Fibroblast of skin of abdomen (primary cell): ENCODE measurements at regions not wholly inside any gene's neighbourhood (a gene's known extent, or its start where the extent isn't known, plus 50 kb on each side); places are given as distances from the start of the nearest gene placed in this dataset.

Experiments
- DNase-seq: peaks from one replicate; pipeline ENCODE4 v3.0.0-alpha.2; 2013

GRCh38 chr17:37828651-37829124, 83.8 kb upstream of the HNF1B start:
- no peak for DNase-seq

GRCh38 chr17:37827905-37828650, 83.2 kb upstream of the HNF1B start:
- DNase-seq = no peak

DNA sequence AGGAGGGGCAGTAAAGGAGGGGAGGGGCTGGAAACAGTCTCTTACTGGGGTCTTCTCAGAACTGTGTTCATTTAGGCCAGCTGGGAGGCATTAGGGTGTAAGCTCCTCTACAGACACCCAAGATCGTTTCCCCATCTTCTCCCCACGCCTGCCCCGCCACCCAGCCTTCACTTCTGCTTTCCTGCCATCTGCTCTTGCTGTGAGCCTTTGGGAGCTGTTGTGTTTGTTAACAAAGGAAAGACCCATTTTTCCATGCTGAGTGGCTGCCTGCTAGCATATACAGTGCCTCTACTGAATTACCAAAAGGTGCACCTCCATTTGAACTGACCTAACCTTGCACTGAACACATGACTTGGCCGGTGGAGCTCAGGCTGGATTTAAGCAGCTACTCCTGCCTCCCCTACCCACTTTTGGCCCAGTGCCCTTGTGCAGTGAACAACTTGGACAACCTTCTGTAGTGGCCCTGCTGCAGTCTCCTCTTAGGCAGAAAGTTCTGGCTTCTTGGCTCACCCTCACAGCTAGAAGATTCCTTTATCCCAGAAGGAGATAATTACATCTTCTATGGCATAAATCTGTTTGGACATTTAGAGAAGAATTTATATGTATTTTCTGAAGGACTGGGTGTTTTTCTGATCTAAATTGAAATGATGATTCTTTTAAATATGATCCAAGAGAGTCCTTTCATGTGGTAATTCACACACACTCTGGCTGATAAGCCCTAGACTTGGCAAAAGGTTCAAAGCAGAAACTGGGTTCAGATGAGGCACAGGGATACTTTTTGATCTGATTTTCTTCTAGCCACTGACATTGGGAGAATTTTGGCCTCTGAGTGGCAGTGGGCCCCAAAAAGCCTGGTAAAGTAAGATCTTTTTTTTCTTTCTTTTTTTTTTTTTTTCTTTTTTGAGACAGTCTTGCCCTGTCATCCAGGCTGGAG, 81.9 kb upstream of the HNF1B start:
- DNase-seq = no peak

DNA sequence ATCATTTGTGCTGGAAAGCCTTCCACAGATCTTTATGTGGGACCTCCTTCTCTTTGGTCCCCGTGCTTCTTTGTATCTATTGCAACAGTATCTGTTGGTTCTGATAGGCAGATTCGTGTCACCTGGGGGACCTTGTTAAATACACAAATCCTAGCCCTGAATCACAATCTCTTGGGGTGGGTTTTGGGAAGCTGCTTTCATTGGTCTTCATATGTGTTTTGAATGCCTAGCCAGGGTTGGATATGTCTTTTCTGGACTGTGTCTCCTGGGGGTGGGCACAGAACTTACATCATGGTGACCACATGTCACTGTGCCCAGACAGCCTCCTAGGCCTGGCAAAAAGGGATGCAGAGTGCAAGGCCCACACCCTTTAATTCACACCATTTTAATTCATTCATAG, 81.0 kb upstream of the HNF1B start:
- no peak for DNase-seq

DNA sequence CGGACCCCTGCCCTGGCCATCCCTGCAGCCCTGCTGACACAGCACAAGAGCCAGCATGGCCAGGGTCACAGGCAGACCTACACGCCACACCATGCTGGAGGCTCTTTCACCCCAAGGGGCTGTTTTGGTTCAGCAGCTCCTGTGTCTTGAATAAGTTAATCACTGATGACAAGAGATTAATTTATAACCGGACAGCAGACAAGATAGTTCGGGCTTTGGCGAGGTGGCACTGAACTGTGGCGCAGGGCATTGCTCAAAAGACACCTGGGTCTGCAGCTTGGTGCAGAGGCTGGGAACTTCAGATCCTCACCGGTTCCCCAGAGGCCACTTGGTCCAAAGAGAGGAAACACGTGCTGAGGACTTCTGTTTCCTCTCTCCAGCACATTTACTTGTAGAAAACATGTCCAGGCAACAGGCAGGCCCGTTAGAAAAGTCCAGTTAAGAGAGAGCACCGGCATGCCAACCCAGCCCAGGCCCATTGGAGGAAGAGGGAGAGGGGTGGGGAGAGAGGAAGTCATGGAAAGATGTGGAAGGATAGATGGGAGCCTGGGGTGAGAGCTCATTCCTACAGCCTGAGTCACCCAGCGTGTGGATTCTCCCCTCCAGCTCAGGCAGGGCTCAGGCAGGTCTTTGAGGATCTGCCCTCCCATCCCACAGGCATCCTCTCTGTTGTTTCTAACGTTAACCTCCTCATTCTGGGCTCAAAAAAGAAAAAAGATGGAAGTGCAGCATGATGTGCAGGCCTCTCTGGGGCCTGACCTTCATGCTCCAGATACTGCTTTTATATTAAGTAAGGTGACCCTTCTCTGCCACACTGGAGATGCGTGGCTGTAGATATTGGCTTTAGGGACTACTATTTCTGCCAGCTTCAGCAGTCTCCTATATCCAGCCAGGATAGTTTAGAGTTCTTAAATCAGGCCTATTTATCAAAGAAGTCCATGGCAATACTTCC, 80.0 kb upstream of the HNF1B start:
- DNase-seq = peak; percentile 91

- no peak for DNase-seq
These were observed 79.1 kb upstream of the HNF1B start for GRCh38 chr17:37823996-37824395.

- DNase-seq = peak; percentile 17
These were observed 76.3 kb upstream of the HNF1B start for GRCh38 chr17:37820995-37821713.

DNA sequence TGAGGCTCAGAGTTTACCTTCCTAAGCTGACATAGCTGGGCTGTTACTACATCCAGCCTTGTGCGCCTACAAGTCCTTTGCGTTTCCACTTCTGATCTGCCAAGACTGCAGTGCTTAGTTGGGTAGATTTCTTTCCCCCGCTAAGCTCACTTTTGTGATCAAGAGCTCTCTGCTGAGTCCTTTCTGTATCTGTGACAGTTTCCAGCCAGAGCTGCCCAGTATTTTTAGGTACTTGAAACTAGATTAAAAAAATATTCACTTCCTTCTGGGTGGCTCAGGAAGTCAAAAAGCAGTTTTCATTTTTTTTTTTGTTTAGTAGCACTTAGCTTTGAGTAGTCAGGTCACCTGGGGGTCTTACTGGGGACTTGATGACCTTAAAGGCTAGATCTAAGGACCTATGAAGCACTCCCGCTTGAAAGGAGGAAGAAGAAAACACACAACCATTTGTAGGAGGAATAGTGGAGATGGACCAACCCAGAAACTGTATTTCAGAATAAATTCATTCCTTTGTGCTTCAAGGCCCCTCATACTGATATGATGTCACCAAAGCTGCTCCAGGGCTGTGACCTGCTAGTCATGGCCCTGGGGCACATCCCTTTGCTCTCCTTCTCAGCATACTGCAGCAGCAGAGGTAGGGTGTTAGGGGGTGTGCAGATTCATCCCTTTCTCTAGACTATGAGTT, 75.6 kb upstream of the HNF1B start:
- no peak for DNase-seq

DNA sequence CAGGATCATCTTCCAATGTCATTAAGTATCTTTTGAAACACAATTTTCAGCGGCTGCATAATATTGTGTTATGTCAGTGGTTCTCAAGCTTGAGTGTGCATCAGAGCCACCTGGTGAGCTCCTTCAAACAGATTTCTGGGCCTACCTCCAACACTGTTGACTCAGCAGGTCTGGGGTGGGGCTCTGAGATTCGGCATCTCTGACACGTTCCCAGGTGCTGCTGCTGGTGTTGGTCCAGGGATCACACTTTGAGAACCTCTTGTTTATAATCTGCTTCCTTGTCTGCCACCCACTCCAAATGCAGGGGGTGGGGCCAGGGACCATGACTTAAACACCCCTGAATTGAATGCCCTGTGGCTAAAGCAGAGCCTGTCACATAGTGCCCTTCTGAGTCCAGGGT, 73.8 kb upstream of the HNF1B start:
- peak; percentile 30 for DNase-seq

DNA sequence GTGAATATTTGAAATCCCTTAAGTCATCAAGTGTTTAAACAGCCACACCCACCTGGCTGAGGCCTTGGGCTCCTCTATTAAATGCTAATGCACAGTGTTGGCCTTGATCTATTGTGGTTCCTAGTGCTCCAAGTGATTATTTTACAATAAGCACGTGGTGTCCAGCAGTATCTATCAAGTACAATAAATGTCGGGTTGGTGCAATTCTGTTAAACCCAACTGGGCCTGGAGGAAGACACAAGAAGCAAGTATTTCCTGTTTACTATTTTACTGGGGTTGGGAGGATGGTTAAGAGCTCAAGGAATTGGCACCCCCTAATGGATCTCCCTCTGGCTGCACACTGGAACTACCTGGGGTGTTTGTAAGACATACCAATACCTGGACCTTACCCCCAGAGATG, 72.1 kb upstream of the HNF1B start:
- DNase-seq = no peak

GRCh38 chr17:37815536-37815935, 70.7 kb upstream of the HNF1B start:
- DNase-seq = no peak

DNA sequence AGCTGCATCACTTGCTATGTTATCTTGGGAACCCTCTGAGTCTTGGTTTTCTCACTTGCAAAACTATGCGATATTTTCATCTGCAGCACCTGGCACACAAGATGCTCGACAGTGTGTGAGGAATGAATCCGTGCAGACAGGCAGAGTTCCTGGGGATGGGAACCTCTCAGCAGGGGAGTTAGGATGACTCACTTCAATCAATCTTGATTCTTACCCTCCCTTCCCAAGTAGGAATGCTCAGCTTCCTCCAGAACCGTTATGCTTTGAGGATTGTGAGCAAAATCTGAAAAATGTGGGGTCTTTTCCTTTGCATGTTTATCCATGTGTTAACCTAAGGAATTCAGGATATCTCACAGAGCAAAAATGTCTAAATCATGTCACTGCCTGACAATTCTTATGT, 68.9 kb upstream of the HNF1B start:
- DNase-seq = peak; percentile 99

GRCh38 chr17:37808846-37809245, 64.0 kb upstream of the HNF1B start:
- peak; percentile 59 for DNase-seq

- peak; percentile 74 for DNase-seq
These were observed 58.0 kb upstream of the HNF1B start for GRCh38 chr17:37802712-37803416.

DNA sequence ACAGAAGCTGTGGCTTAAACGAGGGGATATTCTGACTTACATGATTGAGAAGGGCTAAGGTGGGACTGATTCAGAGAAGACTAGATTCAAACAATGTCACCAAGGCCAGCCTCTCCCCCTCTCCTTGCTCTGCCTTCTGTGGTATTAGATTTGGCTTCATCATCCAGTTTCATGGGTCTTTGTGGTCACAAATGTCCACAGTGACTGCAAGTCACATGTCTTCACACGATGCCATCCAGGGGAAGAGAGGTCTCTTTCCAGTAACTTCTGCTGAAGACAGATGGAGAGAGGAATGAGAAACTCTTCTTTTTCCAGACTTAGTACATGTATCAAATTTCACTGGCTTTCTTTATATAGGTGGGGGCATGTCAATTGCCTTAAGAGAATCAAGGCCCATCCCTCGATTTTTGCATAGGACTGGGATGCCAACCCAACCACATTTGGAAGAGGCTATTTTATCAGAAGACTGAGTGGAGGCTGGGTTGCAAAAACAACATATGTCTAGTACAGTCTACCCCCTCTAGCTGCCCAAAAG, 57.3 kb upstream of the HNF1B start:
- DNase-seq = no peak

- no peak for DNase-seq
These were observed 56.3 kb upstream of the HNF1B start for GRCh38 chr17:37801171-37801570.

- DNase-seq = peak; percentile 35
These were observed 52.3 kb upstream of the HNF1B start for GRCh38 chr17:37797206-37797605.

GRCh38 chr17:37796076-37796475, 51.2 kb upstream of the HNF1B start:
- DNase-seq = no peak
